ENCODE measurements at regions not wholly inside any gene's neighbourhood (a gene's known extent, or its start where the extent isn't known, plus 50 kb on each side); places are given as distances from the start of the nearest gene placed in this dataset.

DNA sequence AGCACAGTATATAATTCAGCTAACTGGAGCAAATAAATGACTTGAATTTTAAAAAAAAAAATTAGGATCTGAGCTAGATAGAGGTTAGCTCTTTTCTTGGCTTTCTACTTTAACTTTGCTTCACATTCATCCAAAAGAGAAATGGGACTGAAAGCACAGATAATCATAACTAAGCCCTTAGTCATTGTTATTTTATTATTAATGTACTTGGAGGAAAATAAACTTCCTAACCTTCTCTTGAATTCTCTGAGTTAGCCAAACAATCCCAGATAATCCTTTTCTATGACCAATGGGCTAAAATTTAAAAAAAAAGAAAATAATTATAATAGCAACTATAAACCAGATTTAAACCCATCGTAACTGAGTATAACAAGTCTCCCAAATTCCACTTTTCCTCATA, 57.6 kb upstream of the RASA1 start:
- no peak for TF ChIP-seq CTCF (IDR thresholded peaks at IDR 0.05)
- no peak for TF ChIP-seq POLR2AphosphoS5 (IDR thresholded peaks at IDR 0.05)
- no peak for TF ChIP-seq EP300 (IDR thresholded peaks at IDR 0.05)
